GM12892 (cell line): ENCODE measurements at regions not wholly inside any gene's neighbourhood (a gene's known extent, or its start where the extent isn't known, plus 50 kb on each side); places are given as distances from the start of the nearest gene placed in this dataset.
"Not testable (repeated sequence)": the region's sequence is repeated elsewhere in the genome, so short reads cannot be mapped to it uniquely, and the experiment has no call there.

Experiments
- DNase-seq: peaks from one replicate; pipeline ENCODE4 v3.0.0; 2011; ENCODE audit not compliant: insufficient read length
- FAIRE-seq: peaks from 2 replicates; lab custom pipeline; 2011; peaks lifted over from hg19 to GRCh38; lab: Jason Lieb, UNC
- POLR2A ChIP-seq: IDR thresholded peaks from 2 replicates; pipeline ENCODE4 v1.6.1; 2011; ENCODE audit warnings: low read depth, low read length, control low read depth
- POLR2AphosphoS5 ChIP-seq: IDR thresholded peaks from 2 replicates; pipeline ENCODE4 v1.6.1; 2011; ENCODE audit warnings: low read depth, low read length, control low read depth
- TAF1 ChIP-seq: IDR thresholded peaks from 2 replicates; pipeline ENCODE4 v1.6.1; 2011; ENCODE audit warnings: low read depth, mild to moderate bottlenecking, control low read depth, low read length, borderline replicate concordance

GRCh38 chr10:31210190-31210589, 108.8 kb upstream of the ZEB1 start:
- DNase-seq = no peak
- FAIRE-seq = no peak
- no peak for TF ChIP-seq POLR2AphosphoS5
- TF ChIP-seq POLR2A = no peak
- TF ChIP-seq TAF1 = no peak

DNA sequence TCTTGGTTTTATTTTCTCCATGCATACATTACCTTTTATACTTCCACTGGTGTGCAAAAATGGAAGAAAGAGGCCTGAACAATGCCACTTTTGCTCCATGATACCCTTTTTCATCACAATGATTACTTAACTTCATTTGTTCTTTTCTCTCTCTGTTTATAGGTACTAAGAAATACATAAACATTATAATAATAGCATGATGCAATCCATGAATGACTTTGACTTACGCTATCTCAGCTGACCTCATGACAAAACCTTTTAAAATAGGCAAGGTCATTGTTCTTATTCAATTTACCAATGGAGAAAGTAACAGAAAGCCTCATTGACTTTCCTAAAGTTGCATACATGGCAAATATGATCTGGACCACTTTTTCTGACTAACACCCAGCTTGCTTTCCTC, 105.1 kb upstream of the ZEB1 start:
- no peak for FAIRE-seq
- TF ChIP-seq POLR2AphosphoS5 (no peak), POLR2A (no peak), TAF1 (no peak)

DNA sequence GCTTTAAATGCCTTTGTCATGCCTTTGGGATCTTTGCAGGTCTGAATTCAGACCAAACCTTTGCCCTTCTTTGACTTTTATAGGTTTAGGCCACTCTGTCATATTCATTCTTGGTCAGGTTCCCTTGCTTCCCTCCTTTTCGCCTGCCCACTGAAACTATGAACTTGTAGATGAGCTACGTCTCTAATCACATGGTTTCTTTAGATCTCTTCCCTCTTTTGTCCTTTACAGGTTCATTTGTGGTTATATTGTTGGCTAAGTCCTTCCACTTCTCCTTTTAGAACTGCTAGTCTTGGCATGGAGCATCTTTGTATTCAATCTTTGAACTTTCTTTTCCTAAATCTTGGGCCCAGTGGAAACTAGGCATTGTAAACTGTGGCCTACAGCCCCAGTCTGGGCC, 104.0 kb upstream of the ZEB1 start:
- FAIRE-seq = no peak
- no peak for TF ChIP-seq POLR2AphosphoS5
- TF ChIP-seq POLR2A = no peak
- no peak for TF ChIP-seq TAF1

More for the DNA sequence above, 105.1 kb upstream of the ZEB1 start:
- no peak for DNase-seq

GRCh38 chr10:31219306-31219705, 99.7 kb upstream of the ZEB1 start:
- TF ChIP-seq POLR2A (no peak), POLR2AphosphoS5 (no peak), TAF1 (no peak)
- DNase-seq = no peak
- FAIRE-seq = no peak

More for the DNA sequence above, 104.0 kb upstream of the ZEB1 start:
- DNase-seq = no peak

DNA sequence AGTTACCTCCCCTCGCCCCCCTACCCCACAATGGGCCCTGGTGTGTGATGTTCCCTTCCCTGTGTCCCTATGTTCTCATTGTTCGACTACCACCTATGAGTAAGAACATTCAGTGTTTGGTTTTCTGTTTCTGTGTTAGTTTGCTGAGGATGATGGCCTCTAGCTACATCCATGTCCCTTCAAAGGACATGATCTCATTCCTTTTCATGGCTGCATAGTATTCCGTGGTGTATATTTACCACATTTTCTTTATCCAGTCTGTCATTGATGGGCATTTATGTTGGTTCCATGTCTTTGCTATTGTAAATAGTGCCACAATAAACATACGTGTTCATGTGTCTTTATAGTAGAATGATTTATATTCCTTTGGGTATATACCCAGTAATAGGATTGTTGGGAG, 90.2 kb upstream of the ZEB1 start:
- FAIRE-seq, DNase-seq: not testable (repeated sequence)

GRCh38 chr10:31239961-31240360, 79.1 kb upstream of the ZEB1 start:
- no peak for TF ChIP-seq POLR2A
- TF ChIP-seq POLR2AphosphoS5 = no peak
- no peak for FAIRE-seq
- DNase-seq = no peak

- no peak for DNase-seq
- no peak for TF ChIP-seq POLR2A
- TF ChIP-seq POLR2AphosphoS5 = no peak
- TF ChIP-seq TAF1 = no peak
- FAIRE-seq = peak; percentile 38
Observed at GRCh38 chr10:31242902-31243301, 76.1 kb upstream of the ZEB1 start.

- not testable (repeated sequence) for FAIRE-seq, DNase-seq
Observed at GRCh38 chr10:31251118-31251517, 67.9 kb upstream of the ZEB1 start.

- DNase-seq (no peak), FAIRE-seq (no peak)
- TF ChIP-seq POLR2AphosphoS5 (no peak), TAF1 (no peak), POLR2A (no peak)
Observed at GRCh38 chr10:31253237-31253636, 65.8 kb upstream of the ZEB1 start.

DNA sequence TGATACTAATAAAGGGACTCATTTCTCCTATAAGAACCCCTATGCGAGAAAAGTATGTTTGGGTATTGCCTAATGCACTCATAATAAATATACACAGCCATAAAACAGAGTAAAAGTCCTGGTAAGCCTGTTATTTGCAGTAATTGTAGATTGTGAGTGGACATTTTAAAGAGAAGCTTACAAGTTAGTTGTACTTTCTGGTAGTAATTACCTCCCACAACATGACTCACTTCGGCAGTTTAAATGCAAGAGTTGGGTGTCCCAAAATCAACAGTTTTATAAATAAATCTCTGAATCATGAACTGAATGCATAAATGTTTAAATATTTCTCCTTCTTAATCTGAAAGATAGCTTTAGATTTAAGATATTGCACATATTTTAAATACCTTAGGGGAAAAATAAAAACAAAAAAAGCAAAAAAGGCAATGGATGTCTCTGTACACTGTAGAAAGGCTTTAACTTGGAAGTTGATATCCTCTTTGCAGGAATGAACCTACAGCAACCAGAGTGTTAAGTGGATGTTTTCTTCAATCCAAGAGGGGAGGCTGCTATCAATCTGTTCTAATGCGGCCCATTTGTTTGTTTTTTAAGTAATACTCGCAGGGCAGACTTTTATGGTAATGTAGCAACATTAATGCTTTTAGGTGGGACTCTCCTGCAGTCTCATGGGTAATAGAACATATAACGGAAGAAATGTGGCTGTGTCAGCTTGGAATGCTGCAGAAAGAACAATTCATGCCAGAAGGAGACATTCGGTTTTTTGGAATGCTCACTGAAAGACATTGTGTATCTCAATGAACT, 57.3 kb upstream of the ZEB1 start:
- DNase-seq (no peak), FAIRE-seq (no peak)
- no peak for TF ChIP-seq TAF1
- no peak for TF ChIP-seq POLR2AphosphoS5
- TF ChIP-seq POLR2A = no peak

- no peak for FAIRE-seq
Observed at GRCh38 chr10:31262672-31263071, 56.3 kb upstream of the ZEB1 start.

GRCh38 chr10:31263903-31264302, 55.1 kb upstream of the ZEB1 start:
- no peak for FAIRE-seq
- DNase-seq = no peak
- no peak for TF ChIP-seq POLR2A
- TF ChIP-seq POLR2AphosphoS5 = no peak
- TF ChIP-seq TAF1 = no peak

More at GRCh38 chr10:31262672-31263071, 56.3 kb upstream of the ZEB1 start:
- no peak for TF ChIP-seq POLR2AphosphoS5
- TF ChIP-seq TAF1 = no peak
- TF ChIP-seq POLR2A = no peak
- no peak for DNase-seq
